Bronchial epithelial cell (primary cell): ENCODE measurements at regions not wholly inside any gene's neighbourhood (a gene's known extent, or its start where the extent isn't known, plus 50 kb on each side); places are given as distances from the start of the nearest gene placed in this dataset.

Source experiments
- DNase-seq: peaks from one replicate; pipeline ENCODE4 v3.0.0-alpha.2; 2010; ENCODE audit warnings: low read depth
- FAIRE-seq: peaks from 2 replicates; lab custom pipeline; 2011; peaks lifted over from hg19 to GRCh38; lab: Jason Lieb, UNC
- H3K27me3 ChIP-seq: 2 replicates; pipeline ENCODE4 v1.5.1; 2011; ENCODE audit warnings: low read length; ENCODE audit not compliant: control insufficient read depth, insufficient read depth
- H3K36me3 ChIP-seq: 2 replicates; pipeline ENCODE4 v1.5.1; 2011; ENCODE audit warnings: low read length; ENCODE audit not compliant: control insufficient read depth, insufficient read depth
- H3K4me3 ChIP-seq: 2 replicates; pipeline ENCODE4 v1.5.1; 2011; ENCODE audit warnings: mild to moderate bottlenecking, low read depth, low read length, control low read depth
- CTCF ChIP-seq: IDR thresholded peaks from 2 replicates; pipeline ENCODE4 v1.5.1; 2011; ENCODE audit warnings: mild to moderate bottlenecking, moderate library complexity, low read length, control low read depth, inconsistent platforms; ENCODE audit not compliant: insufficient read depth, severe bottlenecking

DNA sequence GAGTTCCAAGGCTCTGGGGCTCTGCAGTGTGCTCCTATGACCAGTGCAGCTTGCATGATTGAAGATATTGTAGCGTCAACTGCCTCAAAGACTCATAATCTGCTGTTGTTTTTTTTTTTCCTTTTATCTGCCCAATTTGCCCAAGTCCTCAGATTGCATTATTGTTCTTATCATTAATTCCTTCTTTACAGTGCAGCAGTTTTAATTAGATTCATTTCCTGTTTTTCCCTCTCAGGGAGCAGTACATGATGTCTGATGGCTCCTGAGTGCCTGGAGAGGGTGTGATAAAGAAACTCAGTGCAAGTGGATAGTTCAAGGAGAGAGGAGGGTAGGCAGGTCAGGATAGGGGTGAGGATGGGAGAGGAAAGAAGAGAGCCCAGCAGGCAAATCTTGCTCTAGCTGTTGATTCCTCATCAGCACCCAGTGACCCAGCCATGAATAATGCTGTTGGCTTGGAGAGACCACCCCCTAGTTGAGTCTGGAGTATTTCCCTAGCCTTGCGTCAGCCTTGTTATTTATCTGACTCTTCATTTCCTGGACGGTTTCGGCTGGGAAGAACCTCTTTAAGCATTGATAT is 219.6 kb upstream of the SESN3 start:
- TF ChIP-seq CTCF = no peak
- Histone ChIP-seq H3K36me3 (no peaks in the 10 kb centered on the region), H3K4me3 (no peak overlapping the region), H3K27me3 (no peaks in the 10 kb centered on the region)
- FAIRE-seq (no peak), DNase-seq (no peak)

GRCh38 chr11:95445746-95446333 is 214.8 kb upstream of the SESN3 start:
- no peak for FAIRE-seq
- TF ChIP-seq CTCF = no peak
- no peaks in the 10 kb centered on the region for H3K27me3 ChIP-seq
- no peaks in the 10 kb centered on the region for H3K36me3 ChIP-seq
- no peak overlapping the region for H3K4me3 ChIP-seq
- no peak for DNase-seq

DNA sequence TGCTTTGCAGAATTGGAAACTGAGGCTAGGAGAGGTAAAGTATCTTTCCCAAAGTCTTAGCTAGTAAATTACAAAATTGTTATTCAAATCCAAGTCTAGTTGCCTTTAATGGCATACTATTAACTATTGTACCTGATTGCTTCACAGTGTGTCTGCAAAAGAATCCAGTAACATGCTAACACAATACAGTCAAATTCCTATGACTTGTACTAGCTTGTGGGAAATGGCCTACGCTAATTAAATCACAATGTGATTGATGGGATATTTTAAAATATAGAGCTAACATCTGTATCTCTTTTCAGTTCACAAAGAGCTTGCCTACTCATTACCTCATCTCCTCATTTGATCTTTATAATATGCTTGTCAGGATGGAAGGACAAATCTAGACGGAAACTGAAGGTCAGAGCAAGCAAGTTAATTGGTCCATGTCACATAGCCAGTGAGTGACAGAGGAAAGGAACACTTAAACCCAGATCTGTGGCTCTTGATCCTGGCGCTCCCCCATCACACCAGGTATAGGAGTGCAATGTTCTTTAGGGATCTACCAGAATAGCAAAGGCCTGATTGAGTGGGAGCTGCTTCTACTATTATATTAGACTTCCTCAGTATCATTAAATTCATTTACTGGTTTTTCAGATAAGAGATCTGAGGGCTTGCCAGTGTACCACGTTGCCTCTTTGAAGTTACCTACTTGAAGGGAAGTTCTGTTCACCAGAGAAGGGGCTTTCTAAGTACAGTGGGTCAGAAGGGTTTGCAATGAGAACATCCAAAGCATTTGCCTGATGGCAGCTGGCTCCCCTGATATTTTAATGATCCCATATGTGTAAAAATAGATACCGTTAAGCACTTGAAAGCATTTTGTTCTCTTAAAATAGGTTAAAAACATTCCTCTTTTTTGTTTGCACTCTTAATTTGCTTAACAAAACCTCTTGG is 213.6 kb upstream of the SESN3 start:
- FAIRE-seq = no peak
- Histone ChIP-seq H3K27me3 (no peaks in the 10 kb centered on the region), H3K36me3 (no peaks in the 10 kb centered on the region), H3K4me3 (no peak overlapping the region)
- no peak for TF ChIP-seq CTCF
- peak; percentile 87 for DNase-seq

GRCh38 chr11:95443386-95443785 is 212.4 kb upstream of the SESN3 start:
- H3K27me3 ChIP-seq = no peaks in the 10 kb centered on the region
- FAIRE-seq = no peak
- DNase-seq = no peak
- no peaks in the 10 kb centered on the region for H3K36me3 ChIP-seq
- TF ChIP-seq CTCF = no peak
- H3K4me3 ChIP-seq = no peak overlapping the region

- no peaks in the 10 kb centered on the region for H3K36me3 ChIP-seq
- no peak overlapping the region for H3K4me3 ChIP-seq
- TF ChIP-seq CTCF = no peak
- H3K27me3 ChIP-seq = no peaks in the 10 kb centered on the region
- FAIRE-seq (no peak), DNase-seq (no peak)
These were observed 211.6 kb upstream of the SESN3 start for GRCh38 chr11:95442531-95443050.
